GM18505 (cell line): ENCODE measurements at regions not wholly inside any gene's neighbourhood (a gene's known extent, or its start where the extent isn't known, plus 50 kb on each side); places are given as distances from the start of the nearest gene placed in this dataset.

Source experiments
- ATAC-seq: cut with Tn5 transposase; IDR thresholded peaks from one replicate; pipeline ENCODE4 v1.9.1; 2021; ENCODE audit not compliant: unreplicated experiment
- POLR2A ChIP-seq: IDR thresholded peaks from 4 replicates; pipeline ENCODE4 v1.6.1; 2011; ENCODE audit warnings: borderline replicate concordance; ENCODE audit not compliant: insufficient read depth, insufficient read length; ENCODE audit errors: extremely low read depth

DNA sequence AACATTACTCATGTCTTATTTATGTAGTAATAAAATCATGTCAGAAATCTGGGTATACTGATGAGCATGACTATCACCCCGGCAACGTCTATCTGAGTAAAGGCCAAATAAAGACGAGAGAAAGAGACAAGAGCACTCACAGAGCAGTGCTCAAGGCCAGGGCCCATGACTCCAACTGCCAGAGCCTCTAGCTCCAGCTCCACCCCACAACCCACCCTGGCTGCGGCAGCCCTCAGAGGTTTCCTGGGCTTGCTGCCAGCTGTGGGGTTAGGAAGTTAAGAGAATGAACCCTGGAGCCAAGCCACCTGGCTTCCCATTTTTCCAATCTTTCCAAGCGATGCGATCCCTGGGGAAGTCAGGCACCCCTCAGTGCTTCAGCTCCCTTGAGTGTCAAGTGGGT lies 92.0 kb upstream of the PAX1 start:
- TF ChIP-seq POLR2A: no peak
- ATAC-seq: no peak

DNA sequence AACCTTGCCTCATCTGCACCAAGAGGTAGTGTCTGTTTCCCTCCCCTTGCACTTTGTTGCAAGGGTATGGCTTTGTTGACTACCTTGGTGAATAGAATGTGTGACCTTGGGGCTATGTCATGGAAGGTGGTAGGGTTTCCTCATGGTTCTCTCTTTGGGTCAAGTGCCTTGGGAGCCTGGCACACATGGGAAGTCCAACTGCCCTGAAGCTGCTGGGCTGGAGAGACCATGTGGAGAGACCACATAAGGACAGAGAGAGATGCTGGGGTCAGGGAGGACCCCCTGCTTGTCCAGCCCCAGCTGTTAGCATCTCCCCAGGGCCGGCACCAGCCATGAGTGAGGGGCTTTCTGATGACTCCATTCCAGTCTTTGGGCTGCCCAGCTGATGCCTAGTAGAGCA lies 95.5 kb upstream of the PAX1 start:
- no peak for ATAC-seq
- no peak for TF ChIP-seq POLR2A

DNA sequence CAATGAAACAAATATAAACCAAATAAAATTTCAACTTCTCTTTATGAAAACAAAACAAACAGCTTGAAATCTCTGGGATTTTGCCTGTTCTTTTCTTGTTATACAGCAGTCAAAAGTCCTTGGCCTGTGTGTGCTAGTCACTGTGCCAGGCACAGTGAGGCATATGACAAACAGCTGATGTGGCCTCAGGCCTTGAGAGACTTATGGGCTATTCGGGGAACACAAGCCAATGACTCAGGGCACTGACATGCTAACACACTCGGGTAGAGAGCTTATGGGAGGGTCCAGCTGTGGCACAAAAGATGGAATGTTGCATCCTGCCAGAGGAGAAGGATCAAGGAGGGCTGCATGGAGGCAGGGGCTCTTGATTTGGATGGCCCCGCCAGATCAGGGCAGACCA lies 95.4 kb upstream of the NKX2-2 start:
- TF ChIP-seq POLR2A: no peak

DNA sequence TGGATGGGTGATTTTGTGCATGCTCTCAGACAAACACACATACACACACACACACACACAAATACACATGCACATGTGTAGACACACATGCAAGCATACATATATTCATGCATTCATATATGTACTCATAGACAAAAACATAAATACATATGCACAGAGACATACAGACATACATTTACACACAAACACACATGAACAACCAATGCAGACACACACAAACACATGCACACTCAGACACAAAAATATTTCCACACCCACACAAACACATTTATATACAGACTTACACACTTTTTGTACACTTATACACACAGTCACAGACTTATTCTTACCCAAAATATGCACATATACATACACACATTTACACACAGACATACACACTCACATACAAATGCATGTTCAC lies 94.9 kb upstream of the NKX2-2 start:
- no peak for ATAC-seq
- TF ChIP-seq POLR2A: no peak

More for the DNA sequence above, 95.4 kb upstream of the NKX2-2 start:
- no peak for ATAC-seq

DNA sequence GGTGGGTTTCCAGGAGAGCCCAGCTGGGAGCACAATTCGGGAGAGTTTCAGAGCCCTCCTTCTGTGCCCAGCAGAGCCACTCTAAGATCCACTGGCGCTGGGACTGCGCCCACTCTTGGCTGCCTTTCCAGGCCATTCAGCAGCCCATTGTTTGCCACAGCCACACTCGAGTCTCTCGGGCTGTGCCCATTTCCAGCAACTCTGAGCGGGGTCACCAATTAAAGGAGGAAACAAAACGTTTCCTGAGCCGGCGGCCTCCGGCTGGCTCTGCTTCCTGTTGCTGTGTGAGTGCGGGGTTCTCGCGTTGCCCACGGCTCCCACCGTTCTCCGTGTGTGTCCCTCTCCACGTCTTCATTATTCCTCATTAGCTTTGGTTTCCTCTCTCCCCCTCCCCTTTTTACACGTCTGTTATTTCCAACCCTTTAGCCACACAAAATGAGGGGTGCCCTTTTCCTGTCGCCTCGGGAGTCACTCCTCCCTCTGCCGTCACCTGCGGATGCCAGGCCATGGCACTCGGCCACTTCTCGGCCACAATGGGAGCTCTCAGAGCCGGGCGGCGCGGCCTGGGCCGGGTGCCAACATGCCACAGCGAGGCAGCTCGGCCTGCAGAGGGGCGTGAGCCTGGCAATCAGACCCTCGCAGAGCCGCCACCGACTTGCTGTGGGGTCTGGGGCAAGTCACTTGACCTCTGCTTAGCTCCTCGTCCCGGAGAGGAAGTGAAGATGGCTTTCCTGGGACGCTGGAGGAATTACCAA lies 94.3 kb upstream of the NKX2-2 start:
- no peak for TF ChIP-seq POLR2A
- ATAC-seq: no peak

DNA sequence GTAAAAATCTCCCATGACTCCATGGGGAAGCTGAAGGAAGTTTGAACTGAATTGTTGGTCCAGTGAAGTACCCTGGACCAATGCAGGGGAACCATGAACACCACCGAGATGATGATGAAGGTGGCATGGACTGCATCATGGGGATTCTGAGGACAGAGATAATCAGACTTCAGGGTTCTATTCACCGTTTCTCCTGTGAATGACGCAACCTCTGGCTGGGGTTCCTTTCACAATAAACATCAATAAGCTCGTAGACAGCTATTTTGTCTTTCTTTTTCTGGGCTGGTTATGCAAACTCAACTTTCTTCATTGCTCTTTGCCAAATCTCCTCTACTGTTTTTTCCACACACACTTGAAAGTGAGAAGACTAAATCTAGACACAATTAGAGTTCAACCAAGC lies 87.9 kb upstream of the NKX2-2 start:
- no peak for TF ChIP-seq POLR2A
- no peak for ATAC-seq

DNA sequence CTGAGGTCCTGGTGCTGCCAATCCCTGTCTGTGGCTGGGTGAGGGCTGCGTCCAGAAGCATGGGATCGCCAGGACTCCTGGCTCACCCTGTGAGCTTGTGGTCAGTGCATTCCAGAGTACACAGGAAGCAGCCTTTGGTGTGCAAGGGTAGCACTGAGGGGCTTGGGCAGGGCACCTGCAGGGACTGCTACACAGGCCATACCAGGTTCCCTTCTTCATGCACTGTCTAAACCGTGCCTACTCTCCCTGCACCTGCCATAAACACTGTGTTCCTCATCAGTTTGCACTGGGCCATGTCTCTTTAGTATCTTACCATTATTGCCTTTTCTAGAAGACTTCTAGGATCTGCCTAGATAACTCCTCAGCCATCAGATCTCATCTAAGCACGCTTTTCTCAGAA lies 72.8 kb upstream of the NKX2-2 start:
- no peak for ATAC-seq
- no peak for TF ChIP-seq POLR2A

DNA sequence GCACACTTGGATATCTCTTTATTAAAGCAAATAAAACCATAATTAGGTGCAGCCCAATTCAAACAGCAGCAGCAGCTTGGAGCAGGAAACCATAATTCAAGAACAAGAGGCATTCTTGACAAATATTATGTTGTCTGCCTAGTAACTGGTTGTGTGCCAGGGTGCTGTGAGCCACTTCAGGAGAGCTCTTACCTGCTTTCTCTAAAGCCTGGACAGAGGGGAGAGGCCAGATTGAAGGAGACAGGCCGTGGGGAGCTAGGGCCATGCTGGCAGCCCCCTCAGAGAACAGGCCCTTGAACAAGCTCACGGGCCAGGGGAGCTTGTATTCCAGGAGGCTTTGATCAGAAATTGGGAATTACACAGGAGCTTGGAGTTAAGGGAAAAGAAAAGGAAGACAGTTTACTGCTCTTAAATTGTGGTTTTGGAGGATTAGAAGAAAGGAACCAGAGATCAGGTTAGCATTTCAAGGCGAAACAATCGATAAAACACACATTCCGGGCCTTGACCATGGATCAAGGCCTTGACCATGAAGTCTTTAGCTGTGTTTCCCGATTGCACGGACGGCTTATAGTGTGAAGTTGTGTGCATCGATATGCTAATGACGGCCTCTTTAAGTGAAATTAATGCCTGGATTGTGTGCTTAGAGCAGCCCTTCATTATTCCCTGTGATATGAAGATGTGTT lies 69.8 kb upstream of the NKX2-2 start:
- ATAC-seq: no peak
- TF ChIP-seq POLR2A: no peak

DNA sequence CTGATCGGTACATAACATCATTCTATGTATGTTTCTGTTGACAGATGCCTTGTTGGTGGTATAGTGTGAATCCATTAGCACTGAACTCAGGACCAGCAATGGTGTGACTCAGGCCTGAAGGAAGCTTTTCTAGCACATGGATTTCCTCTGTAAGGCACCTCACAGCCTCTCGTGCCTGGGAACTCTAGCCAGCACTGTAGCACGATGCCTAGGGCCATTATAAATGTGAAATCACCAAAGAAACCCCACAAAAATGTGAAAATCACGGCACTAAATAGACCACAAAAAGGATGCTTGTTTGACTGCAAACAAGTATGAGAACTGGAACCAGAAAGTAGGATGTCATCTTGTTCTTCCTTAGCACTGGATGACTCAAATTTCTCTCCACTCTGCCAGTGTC lies 63.7 kb upstream of the NKX2-2 start:
- ATAC-seq: no peak
- TF ChIP-seq POLR2A: no peak

DNA sequence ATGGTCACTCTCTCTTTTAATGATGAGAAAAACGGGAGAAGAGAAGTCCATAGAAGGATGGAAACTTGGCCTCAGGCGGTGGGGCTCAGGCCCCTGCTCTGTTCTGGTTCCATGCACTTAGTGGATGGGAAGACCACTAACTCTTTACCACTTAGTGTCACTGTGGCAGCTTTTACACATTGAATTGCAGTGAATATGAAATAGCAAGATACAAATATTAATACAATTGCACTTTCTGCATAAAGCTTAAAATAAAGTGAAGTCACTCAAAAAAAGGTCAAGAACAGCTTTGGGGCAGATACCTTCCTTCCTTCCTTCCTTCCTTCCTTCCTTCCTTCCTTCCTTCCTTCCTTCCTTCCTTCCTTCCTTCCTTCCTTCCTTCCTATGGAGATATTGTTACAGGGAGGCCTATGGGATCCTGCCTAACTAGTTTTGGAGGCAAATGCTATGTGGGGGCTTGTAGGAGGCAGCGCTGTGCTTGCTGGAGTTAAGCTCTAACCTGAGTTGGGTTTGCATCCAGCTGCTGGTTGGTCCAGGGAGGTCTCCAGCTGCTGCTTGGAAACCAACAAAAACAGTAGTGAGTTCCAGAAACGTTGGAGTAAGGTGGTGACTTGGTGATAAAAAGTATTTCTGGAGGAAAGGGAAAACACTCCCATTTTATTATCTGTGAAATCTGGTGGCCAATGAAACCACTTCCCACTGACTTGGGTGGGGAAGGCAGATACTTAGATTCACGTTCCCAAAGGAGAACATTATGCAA lies 62.3 kb upstream of the NKX2-2 start:
- no peak for TF ChIP-seq POLR2A
- ATAC-seq: no peak

DNA sequence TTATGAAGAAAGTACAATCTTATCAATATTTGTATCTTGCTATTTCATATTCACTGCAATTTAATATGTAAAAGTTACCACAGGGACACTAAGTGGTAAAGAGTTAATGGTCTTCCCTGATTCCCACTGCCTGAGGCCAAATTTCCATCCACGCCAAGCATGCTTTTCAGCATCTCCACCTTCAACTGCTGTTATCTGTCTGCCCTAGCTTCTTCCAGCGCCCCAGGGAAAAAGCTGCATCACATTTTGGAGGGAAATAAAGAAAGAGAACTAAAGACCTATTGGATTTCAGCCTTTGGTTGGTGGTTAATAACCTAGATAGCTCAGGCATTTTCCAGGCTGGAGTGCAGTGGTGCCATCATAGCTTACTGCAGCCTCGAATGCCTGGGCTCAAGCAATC lies 61.3 kb upstream of the NKX2-2 start:
- TF ChIP-seq POLR2A: no peak
- ATAC-seq: no peak

DNA sequence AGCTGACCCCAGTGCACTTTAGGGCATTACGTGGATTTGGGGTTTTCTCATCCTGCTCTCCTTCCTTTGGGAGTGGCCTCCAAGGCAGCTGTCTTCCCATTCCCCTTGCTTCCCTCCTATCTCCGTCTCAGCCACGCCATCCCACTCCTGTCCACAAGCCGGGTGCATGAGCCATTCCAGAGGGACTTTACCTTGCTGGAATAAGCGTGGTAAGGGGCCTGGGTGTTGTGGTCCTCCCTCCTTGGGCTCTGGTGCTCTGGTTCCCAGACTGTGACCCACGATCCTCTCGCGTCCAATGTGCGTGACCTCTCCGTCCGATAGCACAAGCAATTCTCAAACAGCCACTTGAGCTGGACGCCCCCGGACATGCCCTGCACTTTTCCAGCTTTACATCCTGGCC lies 60.6 kb upstream of the NKX2-2 start:
- ATAC-seq: no peak
- no peak for TF ChIP-seq POLR2A

DNA sequence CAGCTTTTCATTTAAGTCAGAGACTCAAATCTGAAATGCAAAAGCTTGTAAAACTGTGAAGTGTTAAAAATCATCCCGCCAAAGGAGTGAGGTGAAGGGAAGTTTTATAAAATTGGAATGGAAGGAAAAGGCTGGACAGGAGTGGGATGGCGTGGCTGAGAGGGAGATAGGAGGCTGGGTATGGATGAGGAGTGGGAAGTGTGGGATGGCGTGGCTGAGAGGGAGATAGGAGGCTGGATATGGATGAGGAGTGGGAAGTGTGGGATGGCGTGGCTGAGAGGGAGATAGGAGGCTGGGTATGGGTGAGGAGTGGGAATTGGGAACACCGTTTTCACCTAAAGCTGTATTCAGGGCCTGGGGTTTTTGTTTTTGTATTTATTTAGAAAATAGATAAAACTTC lies 59.4 kb upstream of the NKX2-2 start:
- no peak for TF ChIP-seq POLR2A
- no peak for ATAC-seq

DNA sequence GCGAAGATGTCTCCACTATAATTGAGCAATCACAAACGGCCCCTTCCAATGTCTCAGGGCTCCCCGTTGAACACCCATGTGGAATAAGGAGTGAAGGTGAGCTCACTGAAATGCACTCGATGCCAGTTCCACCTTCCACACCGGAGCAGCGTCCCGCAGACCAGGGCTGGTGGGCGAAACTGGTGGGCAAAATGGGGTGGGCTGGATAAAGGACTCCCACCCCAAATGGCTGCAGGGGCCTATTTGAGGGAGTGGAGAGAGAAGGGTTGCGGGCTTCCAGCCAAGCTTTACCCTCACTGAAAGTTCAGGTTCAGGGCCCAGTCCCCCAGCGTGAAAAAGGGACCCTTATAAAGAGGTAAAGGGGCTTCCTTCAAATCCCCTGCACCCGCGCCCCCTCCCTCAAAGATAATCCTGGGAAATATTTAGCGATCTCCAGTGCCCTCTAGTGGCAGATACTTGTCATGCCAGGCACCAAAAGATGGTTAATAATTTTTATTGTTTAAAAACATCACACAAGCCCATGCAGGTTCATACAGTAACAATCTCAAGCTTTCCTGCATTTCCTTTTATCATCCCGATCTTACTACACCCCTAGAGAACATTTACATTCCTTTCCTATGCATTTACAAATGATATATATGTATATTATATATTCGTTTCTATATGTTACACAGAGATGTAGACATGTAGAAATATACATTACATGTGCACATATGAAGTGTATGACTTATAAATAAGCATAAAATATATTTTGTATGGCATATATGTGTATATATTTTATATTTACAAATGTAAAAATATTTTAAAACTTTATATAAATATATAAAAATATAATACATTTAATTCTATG lies 58.2 kb upstream of the NKX2-2 start:
- ATAC-seq: no peak
- TF ChIP-seq POLR2A: no peak
